Ecto neural progenitor cell (in vitro differentiated cells): ENCODE measurements at regions not wholly inside any gene's neighbourhood (a gene's known extent, or its start where the extent isn't known, plus 50 kb on each side); places are given as distances from the start of the nearest gene placed in this dataset.
"Not testable (repeated sequence)": the region's sequence is repeated elsewhere in the genome, so short reads cannot be mapped to it uniquely, and the experiment has no call there.

Experiments used
- DNase-seq: peaks from one replicate; pipeline ENCODE4 v3.0.0-alpha.2; 2018; ENCODE audit warnings: low spot score

DNA sequence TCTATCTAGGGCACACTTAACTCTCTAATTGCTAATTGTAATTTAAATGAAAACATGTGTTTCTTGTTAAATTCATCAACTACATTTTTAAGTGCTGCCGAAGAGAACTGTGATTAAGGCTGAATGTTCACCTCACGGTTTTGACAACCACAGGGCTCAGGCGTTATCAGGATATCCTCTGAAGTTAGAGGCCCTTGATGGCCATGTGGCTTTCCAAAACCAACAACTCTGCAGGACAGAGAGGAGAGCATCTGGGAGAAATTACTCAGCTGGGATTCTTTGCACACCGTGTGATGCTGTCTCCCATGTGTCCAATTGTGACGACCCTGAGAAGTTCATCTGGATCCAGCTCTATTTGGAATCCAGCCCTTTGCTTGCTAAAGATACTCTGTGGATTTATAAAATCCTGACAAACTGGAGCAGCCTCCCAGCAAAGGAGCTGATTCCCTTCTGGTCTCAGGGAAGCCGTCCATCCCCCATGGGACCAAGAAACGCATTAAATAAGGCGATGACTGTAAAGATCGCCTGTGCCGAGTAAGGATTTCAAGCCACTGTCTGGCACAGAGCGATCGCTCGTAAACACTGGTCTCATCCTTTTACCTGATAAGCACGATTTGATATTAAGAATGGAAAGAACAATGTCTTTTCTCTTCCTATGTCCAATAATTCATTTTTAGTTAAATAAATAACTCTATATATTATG lies 401.1 kb downstream of the CD83 start:
- DNase-seq: no peak

DNA sequence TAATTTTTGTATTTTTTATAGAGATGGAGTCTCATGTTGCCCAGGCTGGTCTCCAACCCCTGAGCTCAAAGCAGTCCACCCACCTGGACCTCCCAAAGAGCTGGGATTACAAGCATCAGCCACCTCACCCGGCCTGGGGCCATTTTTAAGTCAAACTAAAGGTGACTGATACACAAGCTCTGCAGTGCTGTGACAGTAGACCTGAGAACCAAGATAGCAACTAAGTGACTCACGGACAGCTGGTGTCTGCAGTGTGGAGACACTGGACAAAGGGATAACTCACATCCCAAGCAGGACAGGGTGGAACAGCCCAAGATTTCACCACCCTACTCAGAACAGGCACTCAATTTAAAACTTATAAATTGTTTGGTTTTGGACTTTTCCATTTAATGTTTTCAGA lies 402.5 kb downstream of the CD83 start:
- no peak for DNase-seq

DNA sequence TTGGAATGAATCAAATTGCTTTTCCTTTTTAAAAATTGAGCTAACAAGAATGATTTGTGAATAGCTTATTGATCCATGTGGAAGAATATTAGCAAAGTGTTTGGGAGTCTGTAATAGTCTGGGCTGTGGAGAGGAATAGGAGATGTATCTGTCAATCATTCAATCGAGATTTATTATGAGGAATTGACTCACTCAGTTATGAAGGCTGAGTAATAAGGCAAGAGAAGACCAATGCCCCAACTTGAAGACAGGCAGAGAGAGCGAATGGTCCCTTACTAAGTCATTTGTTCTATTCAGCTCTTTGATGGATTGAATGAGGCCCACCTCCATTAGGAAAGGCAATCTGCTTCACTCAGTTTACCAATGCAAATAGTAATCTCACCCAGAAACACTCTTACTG lies 403.0 kb downstream of the CD83 start:
- no peak for DNase-seq

GRCh38 chr6:14521141-14521540 lies 403.6 kb downstream of the CD83 start:
- DNase-seq: no peak

DNA sequence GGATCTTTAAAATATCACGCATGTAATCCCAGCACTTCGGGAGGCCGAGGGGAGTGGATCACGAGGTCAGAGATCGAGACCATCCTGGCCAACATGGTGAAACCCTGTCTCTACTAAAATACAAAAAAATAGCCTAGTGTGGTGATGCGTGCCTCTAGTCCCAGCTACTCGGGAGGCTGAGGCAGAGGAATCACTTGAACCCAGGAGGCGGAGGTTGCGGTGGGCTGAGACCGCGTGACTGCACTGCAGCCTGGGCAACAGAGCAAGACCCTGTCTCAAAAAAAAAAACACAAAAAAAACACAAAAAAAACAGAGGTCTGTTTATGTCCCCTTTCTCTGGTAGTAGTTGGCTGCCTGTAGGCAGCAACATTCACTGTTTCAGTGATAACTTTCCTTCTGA lies 404.3 kb downstream of the CD83 start:
- not testable (repeated sequence) for DNase-seq

DNA sequence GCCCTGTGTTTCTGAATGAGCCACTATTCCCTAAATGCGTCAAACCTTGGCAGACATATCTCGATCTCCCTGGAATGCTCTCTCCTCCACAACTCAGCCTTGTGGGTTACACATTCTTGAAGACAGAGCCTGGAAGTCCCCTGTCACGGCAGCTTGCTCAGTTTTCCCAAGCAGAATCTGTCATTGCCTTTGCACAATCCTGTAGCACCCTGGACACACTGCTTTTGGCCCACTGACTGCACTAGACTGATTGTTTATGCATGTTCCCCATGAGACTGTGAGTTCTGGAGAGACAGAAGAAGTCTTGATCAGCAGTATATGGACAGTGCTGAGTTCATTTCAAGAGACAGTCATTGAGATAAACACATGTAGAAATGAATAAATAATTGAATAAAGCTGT lies 406.7 kb downstream of the CD83 start:
- no peak for DNase-seq

- DNase-seq: no peak
Measured at GRCh38 chr6:14530385-14530784, 412.8 kb downstream of the CD83 start.

DNA sequence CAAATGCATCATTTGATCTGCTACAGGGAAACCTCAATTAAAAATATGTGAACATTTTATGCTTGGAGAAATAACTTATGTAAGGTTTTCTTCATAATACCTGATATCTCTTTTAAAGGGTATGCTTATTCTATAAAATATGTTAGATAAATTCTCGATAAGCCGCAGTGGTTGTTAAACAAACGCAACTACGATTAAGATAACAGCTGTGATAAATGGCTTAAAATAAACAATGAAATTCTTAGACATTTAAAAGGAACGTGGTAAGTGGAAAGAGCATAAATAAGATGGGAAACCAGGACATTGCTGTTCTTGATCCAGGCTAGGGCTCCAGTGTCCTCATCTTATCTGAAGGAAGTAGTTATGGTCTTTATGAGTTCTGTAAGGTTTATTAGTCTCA lies 415.9 kb downstream of the CD83 start:
- DNase-seq: no peak

DNA sequence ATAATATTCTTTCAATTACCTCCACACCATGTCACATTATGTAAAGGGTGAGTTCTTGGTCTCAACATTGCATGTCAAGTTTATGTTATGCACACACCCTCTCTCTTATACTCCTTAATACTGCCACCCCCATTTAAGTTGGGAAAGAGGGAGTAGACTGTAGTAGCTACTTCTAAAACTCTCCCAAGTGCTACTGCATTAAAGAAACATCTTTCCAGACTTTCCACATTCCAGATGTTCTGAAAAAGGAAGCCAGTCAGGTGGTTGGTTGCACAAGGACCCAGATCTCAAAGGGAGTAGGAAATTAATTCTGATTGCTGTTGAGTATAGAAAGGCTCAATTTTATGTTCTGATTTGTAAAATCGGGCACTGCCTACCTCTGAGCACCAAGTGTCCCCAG lies 419.5 kb downstream of the CD83 start:
- no peak for DNase-seq

DNA sequence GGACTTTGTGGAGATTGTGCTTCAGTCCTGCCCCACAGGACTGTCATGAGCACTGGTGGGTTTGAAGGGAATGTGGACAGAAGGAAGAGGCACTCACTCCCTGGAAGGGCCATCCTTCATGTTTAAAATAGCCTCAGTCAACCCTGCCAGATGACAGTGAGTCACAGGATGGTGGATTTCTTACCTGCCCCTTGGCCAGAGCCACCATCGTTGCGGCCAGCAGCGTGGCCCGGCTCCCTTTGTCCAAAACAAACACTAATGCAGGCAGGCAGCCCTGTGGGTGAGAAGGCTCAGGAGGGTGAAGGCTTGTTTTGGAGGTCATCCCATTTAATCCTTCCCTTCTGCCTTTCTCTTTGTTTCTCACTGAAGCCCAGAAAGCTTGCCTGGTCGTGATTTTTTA lies 422.7 kb downstream of the CD83 start:
- DNase-seq: no peak

DNA sequence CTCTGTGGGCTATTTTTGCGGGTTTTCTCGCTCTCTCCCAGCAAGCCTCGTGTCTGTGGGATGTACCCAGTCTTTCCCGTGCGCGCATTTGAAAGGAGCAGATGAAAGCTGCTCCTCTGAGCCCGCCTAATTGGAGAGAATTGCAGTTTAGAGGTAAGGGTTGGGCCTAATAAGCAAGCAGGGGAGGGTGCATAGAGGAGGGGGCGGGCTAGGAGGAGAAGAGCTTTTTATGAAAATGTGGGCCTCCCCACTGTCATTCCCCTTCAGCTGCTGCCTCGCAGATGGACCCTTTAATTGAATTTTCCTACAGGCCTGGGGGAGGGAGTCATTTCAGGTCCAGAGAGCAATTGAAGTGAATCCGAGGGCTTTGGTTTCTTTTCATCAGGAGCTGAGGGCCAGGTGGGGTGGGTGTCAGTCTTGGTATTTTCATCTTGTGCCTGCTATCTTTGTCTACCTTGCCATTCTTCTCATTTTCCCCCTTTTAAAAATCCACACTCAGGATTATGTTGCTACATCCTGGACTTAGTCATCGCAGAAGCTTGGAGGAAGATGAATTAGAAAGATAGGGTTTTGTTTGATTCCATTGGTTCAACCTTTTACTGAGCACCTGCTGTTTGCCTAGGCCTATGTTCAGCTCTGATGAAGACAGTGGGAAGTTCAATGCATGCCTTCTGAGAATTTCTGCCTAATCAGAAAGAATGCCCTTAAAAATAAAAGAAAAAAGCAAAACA lies 423.4 kb downstream of the CD83 start:
- DNase-seq: no peak

- DNase-seq: no peak
Measured at GRCh38 chr6:14542670-14543366, 425.2 kb downstream of the CD83 start.

GRCh38 chr6:14543971-14544585 lies 426.5 kb downstream of the CD83 start:
- no peak for DNase-seq

GRCh38 chr6:14544666-14545065 lies 427.1 kb downstream of the CD83 start:
- DNase-seq: no peak

- DNase-seq: no peak
Measured at GRCh38 chr6:14545496-14545895, 427.9 kb downstream of the CD83 start.

- DNase-seq: no peak
Measured at GRCh38 chr6:14546036-14546435, 428.5 kb downstream of the CD83 start.

DNA sequence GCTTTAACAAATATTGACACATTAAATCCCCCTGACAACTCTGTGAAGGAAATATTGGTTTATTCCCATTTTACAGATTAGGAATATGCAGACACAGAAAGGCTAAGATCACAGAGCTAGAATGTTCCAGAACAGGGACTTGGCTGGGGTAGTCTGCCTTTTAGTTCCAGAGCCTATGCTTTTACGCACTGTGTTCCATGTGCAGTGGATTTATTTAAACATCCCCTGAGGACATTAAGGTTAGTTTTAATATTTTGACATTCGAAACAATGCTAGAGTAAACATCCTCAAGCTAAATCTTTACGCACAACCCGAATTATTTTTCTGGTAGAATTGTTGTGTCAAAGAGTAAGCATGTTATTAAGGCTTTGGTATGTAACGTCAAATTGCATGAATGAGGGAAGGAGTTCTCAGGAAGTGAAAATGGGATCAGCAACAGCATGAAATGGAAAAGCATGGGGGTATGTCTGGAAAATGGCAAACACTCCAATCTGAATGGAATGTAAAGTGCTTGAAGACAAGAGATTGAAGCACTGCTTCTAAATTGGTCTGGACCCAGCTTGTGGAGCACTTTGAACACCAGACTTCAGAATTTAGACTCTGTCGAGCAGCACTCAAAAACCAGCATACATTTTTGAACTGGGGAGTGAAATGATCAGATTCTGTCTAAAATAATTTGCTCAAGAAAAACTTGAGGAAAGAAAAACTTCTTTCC lies 429.9 kb downstream of the CD83 start:
- no peak for DNase-seq

- no peak for DNase-seq
Measured at GRCh38 chr6:14549304-14549770, 431.8 kb downstream of the CD83 start.

DNA sequence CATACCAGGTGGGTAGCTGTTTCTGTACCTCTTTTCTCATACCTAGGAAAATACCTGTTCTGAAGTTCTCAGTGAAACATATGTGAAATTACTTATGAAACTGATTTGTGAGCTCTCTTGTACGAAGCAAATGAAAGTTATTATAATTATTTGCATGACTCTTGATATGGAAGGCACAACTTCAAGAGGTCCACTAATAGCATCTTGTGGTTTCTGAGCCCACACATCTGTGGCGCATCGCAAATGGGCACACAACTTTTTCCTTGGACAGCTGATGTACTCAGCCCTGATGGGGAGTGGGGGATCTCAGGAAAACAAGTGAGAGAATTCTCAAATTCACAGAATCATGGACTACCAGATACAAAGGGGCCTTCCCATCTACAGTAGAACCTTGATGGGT lies 432.3 kb downstream of the CD83 start:
- DNase-seq: no peak

DNA sequence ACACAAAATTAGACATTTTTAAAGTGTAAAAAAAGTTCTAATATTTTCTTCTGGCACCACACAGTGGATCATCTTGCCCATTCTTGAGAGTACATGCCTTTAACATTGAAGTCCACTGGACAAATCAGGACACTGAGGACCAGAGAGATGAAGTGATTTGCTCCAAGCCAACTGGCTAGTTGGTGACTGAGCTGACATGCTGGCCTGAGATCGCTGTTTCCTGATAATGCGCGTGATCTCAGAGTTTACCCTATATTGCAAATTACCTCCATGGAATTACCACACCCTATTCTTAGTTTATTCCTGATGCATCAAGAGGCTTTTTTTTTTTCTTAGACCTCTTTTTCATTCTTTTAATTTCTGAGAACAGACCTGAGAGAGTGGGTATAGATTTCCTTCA lies 432.8 kb downstream of the CD83 start:
- no peak for DNase-seq

GRCh38 chr6:14550822-14551221 lies 433.2 kb downstream of the CD83 start:
- no peak for DNase-seq

- DNase-seq: not testable (repeated sequence)
Measured at GRCh38 chr6:14551601-14552000, 434.0 kb downstream of the CD83 start.
